Endothelial cell of umbilical vein (primary cell): ENCODE measurements at regions not wholly inside any gene's neighbourhood (a gene's known extent, or its start where the extent isn't known, plus 50 kb on each side); places are given as distances from the start of the nearest gene placed in this dataset.

Experiments
- BruUV-seq: library from RNA; stranded (reverse); fragments of 400-500 nt; replicated peaks from 2 replicates; lab custom pipeline; 2021; lab: Mats Ljungman, UMichigan
- CTCF ChIA-PET: fragments of 300-600, 350-600 bp; sonication (Branson Sonifier 250); formaldehyde crosslinking; loops from one replicate; lab custom pipeline; 2021; ENCODE audit warnings: antibody characterized with exemption, inconsistent platforms; lab: Charles Lee
- POLR2A ChIA-PET: fragments of 300-600, 350-600 bp; sonication (Branson Sonifier 250); formaldehyde crosslinking; loops from one replicate; lab custom pipeline; 2021; ENCODE audit warnings: antibody characterized with exemption, inconsistent platforms; lab: Charles Lee
- DNase-seq: peaks from one replicate; pipeline ENCODE4 v3.0.0-alpha.2; 2011; ENCODE audit warnings: low read depth, low spot score
- FAIRE-seq: peaks from 2 replicates; lab custom pipeline; 2011; peaks lifted over from hg19 to GRCh38; lab: Jason Lieb, UNC
- H2AFZ ChIP-seq: 2 replicates; pipeline ENCODE4 v1.6.0; 2012; ENCODE audit warnings: low read depth, low read length, control low read depth, inconsistent platforms
- H3K27ac ChIP-seq: 2 replicates; pipeline ENCODE4 v1.5.1; 2011; ENCODE audit warnings: low read depth, mild to moderate bottlenecking, control low read depth, low read length, moderate library complexity; ENCODE audit not compliant: insufficient read depth
- H3K27me3 ChIP-seq, 2 experiments: 2 replicates each; pipeline versions ENCODE4 v1.6.0 to v1.6.1; 2011; ENCODE audit warnings: low read length in 2 of 2, mixed read lengths in 1 of 2; ENCODE audit not compliant: control insufficient read depth in 2 of 2, insufficient read depth in 2 of 2
- H3K36me3 ChIP-seq, 2 experiments: 2 replicates in 1 of 2; 3 replicates in 1 of 2; pipeline ENCODE4 v1.5.1; 2011; ENCODE audit warnings: low read length in 2 of 2, mild to moderate bottlenecking in 1 of 2, moderate library complexity in 1 of 2; ENCODE audit not compliant: control insufficient read depth in 2 of 2, insufficient read depth in 2 of 2; ENCODE audit errors: extremely low read depth in 1 of 2
- H3K4me1 ChIP-seq: 3 replicates; pipeline ENCODE4 v1.5.1; 2011; ENCODE audit warnings: mild to moderate bottlenecking, low read length; ENCODE audit not compliant: control insufficient read depth, insufficient read depth; ENCODE audit errors: extremely low read depth
- H3K4me2 ChIP-seq: 2 replicates; pipeline ENCODE4 v1.6.1; 2011; ENCODE audit warnings: low read length, control low read depth, mixed read lengths; ENCODE audit not compliant: insufficient read depth
- H3K4me3 ChIP-seq, 3 experiments: fragments of 200-600 bp in 1 of 3; sonication (generic), shearing (Covaris generic) in 1 of 3; replicated peaks in 1 of 3; 2 replicates each; pipeline ENCODE4 v1.5.1; 2011 to 2016; ENCODE audit warnings: control low read depth in 3 of 3, low read length in 3 of 3, mild to moderate bottlenecking in 2 of 3, inconsistent platforms in 1 of 3, low read depth in 1 of 3, moderate library complexity in 1 of 3; ENCODE audit not compliant: insufficient read depth in 1 of 3
- H3K79me2 ChIP-seq: 2 replicates; pipeline ENCODE4 v1.6.0; 2012; ENCODE audit warnings: low read length, inconsistent platforms; ENCODE audit not compliant: control insufficient read depth, insufficient read depth
- H3K9ac ChIP-seq: replicated peaks from 2 replicates; pipeline ENCODE3; 2011; ENCODE audit warnings: low read length, control low read depth; ENCODE audit not compliant: insufficient read depth; ENCODE audit errors: extremely low read depth
- H3K9me1 ChIP-seq: replicated peaks from 3 replicates; pipeline ENCODE4 v1.6.0; 2011; ENCODE audit warnings: mild to moderate bottlenecking, low read length; ENCODE audit not compliant: control insufficient read depth, insufficient read depth; ENCODE audit errors: extremely low read depth
- H3K9me3 ChIP-seq: replicated peaks from 2 replicates; pipeline ENCODE4 v1.5.1; 2012; ENCODE audit warnings: low read length, inconsistent platforms; ENCODE audit not compliant: control insufficient read depth, insufficient read depth
- H4K20me1 ChIP-seq: replicated peaks from 2 replicates; pipeline ENCODE3; 2011; ENCODE audit warnings: mild to moderate bottlenecking, low read length; ENCODE audit not compliant: control insufficient read depth, insufficient read depth; ENCODE audit errors: extremely low read depth
- CTCF ChIP-seq, 2 donors: IDR thresholded peaks; 1 replicate in 1 of 2; 2 replicates in 1 of 2; pipeline ENCODE4 v1.5.1; 2011; ENCODE audit warnings: low read length in 2 of 2, mild to moderate bottlenecking in 2 of 2, moderate library complexity in 2 of 2, control low read depth in 1 of 2, inconsistent platforms in 1 of 2, low read depth in 1 of 2; ENCODE audit not compliant: insufficient read depth in 1 of 2; ENCODE audit errors: extremely low read depth in 1 of 2
- EZH2 ChIP-seq: IDR thresholded peaks from 2 replicates; pipeline ENCODE4 v1.6.1; 2012; ENCODE audit warnings: borderline replicate concordance, low read depth, mild to moderate bottlenecking, moderate library complexity, low read length, inconsistent platforms; ENCODE audit not compliant: severe bottlenecking
- FOS ChIP-seq: IDR thresholded peaks from 2 replicates; pipeline ENCODE4 v1.6.1; 2011; ENCODE audit warnings: mild to moderate bottlenecking, low read length, moderate library complexity, borderline replicate concordance; ENCODE audit not compliant: insufficient read depth
- GATA2 ChIP-seq: IDR thresholded peaks from 2 replicates; pipeline ENCODE4 v1.7.0; 2011; ENCODE audit warnings: low read depth, mild to moderate bottlenecking, moderate library complexity, mixed read lengths, low read length; ENCODE audit not compliant: insufficient read length, insufficient read depth
- JUN ChIP-seq: IDR thresholded peaks from 2 replicates; pipeline ENCODE4 v1.6.1; 2011; ENCODE audit warnings: borderline replicate concordance, low read depth; ENCODE audit not compliant: insufficient read length, insufficient read depth
- POLR2A ChIP-seq: IDR thresholded peaks from 2 replicates; pipeline ENCODE4 v1.6.1; 2012; ENCODE audit warnings: low read depth, mild to moderate bottlenecking, control low read depth, low read length
- POLR2AphosphoS5 ChIP-seq: IDR thresholded peaks from 2 replicates; pipeline ENCODE4 v1.6.1; 2012; ENCODE audit warnings: low read depth, mild to moderate bottlenecking, control low read depth, low read length, moderate library complexity; ENCODE audit not compliant: insufficient read depth
- dilution Hi-C: fragments of 300-500 bp; cut with MboI; formaldehyde crosslinking; loops from one replicate; pipeline ENCODE4 v1.15.0; 2019; ENCODE audit warnings: low sequenced_read_pairs; ENCODE audit not compliant: extremely low pct_ligation_motif_present
- intact Hi-C: fragments of 100-400 bp; cut with micrococcal nuclease; formaldehyde crosslinking; loops from one replicate; pipeline ENCODE4 v1.10.0; 2022
- TF ChIP-seq, protein P1 (sequence below): IDR thresholded peaks from 2 replicates; pipeline ENCODE4 v1.6.1; 2011; ENCODE audit not compliant: insufficient read depth, insufficient read length

DNA sequence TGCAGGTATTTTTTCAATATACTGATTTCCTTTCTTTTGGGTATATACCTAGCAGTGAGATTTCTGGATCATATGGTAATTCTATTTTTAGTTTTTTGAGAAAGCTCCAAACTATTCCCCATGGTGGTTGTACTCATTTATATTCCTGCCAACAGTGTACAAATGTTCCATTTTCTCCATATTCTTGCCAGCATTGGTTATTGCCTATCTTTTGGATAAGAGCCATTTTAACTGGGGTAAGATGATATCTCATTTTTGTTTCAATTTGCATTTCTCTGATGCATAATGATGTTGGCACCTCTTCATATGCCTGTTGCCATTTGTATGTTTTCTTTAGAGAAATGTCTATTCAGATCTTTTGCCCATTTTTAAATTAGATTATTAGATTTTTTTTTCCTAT lies 85.6 kb upstream of the FST start:
- no peaks in the 10 kb centered on the region for H3K9me1 ChIP-seq
- no peaks in the 10 kb centered on the region for H3K79me2 ChIP-seq
- ChIA-PET CTCF (no interaction called here), POLR2A (no interaction called here)
- dilution Hi-C loops = no loop called here
- no TSS peak for BruUV-seq
- DNase-seq = no peak
- H3K36me3 ChIP-seq = no peaks in the 10 kb centered on the region
- no peak overlapping the region for H3K27ac ChIP-seq
- H3K4me3 ChIP-seq = no peak overlapping the region
- H4K20me1 ChIP-seq = no peaks in the 10 kb centered on the region
- peaks cover 6% of the 10 kb centered on the region for H3K4me1 ChIP-seq
- H2AFZ ChIP-seq = no peak overlapping the region
- intact Hi-C loops = no loop called here
- FAIRE-seq = no peak
- H3K9me3 ChIP-seq = no peaks in the 10 kb centered on the region
- H3K4me2 ChIP-seq = no peak overlapping the region
- H3K27me3 ChIP-seq = no peaks in the 10 kb centered on the region
- no peak for TF ChIP-seq FOS
- TF ChIP-seq POLR2AphosphoS5 = no peak
- no peak for TF ChIP-seq EZH2
- TF ChIP-seq, protein P1, sequence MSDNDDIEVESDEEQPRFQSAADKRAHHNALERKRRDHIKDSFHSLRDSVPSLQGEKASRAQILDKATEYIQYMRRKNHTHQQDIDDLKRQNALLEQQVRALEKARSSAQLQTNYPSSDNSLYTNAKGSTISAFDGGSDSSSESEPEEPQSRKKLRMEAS = no peak
- no peak for TF ChIP-seq JUN
- no peak for TF ChIP-seq POLR2A
- no peak for TF ChIP-seq CTCF (IDR thresholded peaks at IDR 0.05; ENCODE audit: extremely low read depth in 1 of 2, insufficient read depth in 1 of 2, low read depth in 1 of 2, low read length in 2 of 2)
- no peak for TF ChIP-seq GATA2
- no peak overlapping the region for H3K9ac ChIP-seq
